HuH-7 (cell line): ENCODE measurements at regions not wholly inside any gene's neighbourhood (a gene's known extent, or its start where the extent isn't known, plus 50 kb on each side); places are given as distances from the start of the nearest gene placed in this dataset.

Experiments
- DNase-seq: peaks from one replicate; pipeline ENCODE4 v3.0.0; 2011; ENCODE audit warnings: low spot score

- no peak for DNase-seq
Measured at GRCh38 chr6:110537208-110538123, 61.1 kb upstream of the SLC22A16 start.

DNA sequence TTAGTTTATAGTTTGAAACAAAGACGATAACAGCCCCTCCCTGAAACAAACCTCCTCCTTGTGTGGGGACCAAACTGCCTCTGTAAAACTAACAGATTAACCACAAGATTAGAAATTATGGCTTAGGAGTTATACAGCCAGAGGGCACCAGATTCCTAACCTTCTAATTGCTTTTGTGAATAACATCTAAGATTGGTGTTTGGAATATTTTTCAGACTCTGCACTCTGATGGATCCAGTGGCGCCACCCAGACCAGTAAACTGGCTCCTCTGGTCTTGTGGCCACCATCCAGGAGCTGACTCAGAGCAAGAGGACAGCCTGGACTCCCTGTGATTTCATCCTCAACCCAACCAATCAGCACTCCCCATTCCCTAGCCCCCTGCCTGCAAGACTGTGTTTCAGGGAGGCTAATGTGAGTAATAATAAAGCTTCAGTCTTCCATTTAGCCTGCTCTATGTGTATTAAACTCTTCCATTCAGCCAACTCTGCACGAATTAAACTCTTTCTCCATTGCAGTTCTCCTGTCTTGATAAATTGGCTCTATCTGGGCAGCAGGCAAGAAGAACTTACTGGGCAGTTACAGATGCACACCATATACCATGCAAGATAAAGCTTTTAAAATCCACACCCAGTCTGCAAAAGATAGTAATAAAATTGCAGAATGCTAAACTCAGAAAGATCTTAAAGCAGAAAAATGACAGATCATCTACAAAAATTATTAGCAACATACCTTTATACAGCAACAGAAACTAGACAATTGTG, 58.5 kb upstream of the SLC22A16 start:
- no peak for DNase-seq

DNA sequence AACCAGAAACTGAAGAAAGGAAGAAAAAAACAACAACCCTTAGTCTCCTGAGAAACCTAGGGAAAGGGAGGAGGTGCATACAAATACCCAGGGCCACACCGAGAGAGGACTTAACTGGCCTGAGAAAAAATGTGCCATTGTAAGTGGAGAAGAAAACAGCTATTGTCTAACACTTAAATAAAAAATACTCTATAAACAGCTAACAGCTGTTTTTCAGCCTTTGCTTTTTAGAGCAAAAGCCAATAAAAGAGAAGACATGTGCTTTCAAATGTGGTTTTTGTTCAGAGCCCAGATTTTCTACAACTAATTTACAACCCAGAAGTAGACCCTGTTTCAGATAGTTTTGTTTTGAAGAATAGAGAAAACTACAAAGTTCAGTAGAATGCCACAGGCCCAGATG, 56.0 kb upstream of the SLC22A16 start:
- no peak for DNase-seq

GRCh38 chr6:110530671-110531070, 54.3 kb upstream of the SLC22A16 start:
- no peak for DNase-seq

- no peak for DNase-seq
Measured at GRCh38 chr6:110529907-110530306, 53.5 kb upstream of the SLC22A16 start.

DNA sequence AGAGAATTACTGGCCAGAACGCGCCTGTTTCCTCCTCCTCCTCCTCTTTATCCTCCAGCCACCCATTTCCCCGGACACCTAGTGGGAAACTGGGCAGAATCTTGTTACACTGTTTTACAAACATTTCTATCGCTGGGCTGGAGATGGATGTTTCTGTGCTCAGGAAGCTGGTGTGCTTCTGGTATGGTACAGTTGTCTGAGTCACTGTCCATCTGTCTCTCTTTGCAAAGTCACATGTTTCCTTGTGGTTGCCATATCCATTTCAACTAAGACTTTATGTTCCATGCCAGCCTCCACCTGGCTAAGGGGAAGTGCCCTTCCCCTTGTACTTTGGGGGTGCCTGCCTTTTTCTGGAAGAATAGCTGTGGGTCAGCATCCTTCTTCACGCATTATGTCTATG, 52.9 kb upstream of the SLC22A16 start:
- DNase-seq = no peak

DNA sequence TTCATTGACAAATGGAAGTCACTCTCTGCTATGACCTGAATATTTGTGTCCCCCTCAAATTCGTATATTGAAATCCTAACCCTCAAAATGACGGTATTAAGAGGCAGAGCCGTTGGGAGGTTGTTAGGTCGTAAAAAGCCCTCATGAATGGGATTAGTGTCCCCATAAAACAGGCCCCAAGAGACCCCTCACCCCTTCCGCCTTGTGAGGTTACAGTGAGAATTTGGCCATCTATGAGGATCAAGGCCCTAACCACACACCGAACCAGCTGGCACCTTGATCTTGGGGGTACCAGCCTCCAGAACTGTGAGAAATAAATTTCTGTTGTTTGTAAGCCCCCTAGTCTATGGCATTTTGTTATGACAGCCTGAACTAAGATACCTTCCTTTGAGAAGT, 52.5 kb upstream of the SLC22A16 start:
- DNase-seq = no peak

- DNase-seq = peak; percentile 40
Measured at GRCh38 chr6:110528101-110528929, 51.9 kb upstream of the SLC22A16 start.

DNA sequence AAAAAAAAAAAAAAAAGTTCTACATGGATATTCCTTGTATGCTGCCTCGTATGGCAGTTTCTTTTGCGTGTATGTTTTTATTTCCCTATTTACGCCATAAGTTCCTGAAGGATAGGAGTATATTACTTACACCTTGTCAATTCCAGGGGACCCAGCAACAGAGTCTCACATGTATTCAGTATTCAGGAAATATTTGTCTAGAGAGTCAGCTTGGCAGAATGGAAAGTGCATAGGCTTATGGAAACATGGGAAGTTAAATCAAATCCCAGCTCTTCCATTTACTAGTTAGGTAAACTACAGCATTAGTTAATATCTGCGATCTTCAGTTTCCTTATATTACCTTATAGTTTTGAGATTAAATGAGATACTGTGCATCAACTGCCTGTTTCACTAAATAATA, 51.1 kb upstream of the SLC22A16 start:
- DNase-seq = no peak

DNA sequence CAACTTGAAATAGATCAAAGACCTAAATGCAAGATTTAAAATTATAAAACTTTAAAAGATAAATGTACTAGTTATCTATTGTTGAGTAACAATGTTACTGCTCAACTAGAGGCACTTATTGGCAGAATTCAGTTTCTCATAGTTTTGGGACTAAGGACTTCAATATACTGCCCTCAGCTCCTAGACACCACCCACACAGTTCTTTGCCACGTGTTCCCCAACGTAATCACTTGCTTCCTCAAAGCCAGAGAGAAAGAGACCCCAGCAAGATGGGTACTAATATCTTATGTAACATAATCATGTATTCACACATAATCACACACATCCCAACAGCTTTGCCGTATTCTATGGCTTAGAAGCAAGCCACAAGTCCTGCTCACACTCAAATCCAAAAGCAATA, 50.3 kb upstream of the SLC22A16 start:
- DNase-seq = no peak
